ENCODE measurements at regions not wholly inside any gene's neighbourhood (a gene's known extent, or its start where the extent isn't known, plus 50 kb on each side); places are given as distances from the start of the nearest gene placed in this dataset.

GRCh38 chr17:13879961-13880466 lies 189.3 kb upstream of the COX10 start:
- intact Hi-C loops (cut with DNase I): no loop called here
- H3K36me3 ChIP-seq (ENCODE audit: control insufficient read depth in 2 of 3, insufficient read depth in 3 of 3, low read length in 3 of 3): no peaks in the 10 kb centered on the region
- no peak overlapping the region for H3K9ac ChIP-seq (ENCODE audit: low read length in 3 of 3)
- no peak for TF ChIP-seq CTCF (IDR thresholded peaks at IDR 0.05; ENCODE audit: borderline replicate concordance, extremely low read depth, insufficient read depth)
- no peak overlapping the region for H3K4me3 ChIP-seq (ENCODE audit: low read length in 3 of 3)
- H3K27me3 ChIP-seq (ENCODE audit: control insufficient read depth, insufficient read depth, low read length): no peaks in the 10 kb centered on the region
- no peaks in the 10 kb centered on the region for H3K4me1 ChIP-seq (ENCODE audit: control insufficient read depth in 2 of 3, insufficient read depth in 2 of 3, low read depth in 1 of 3, low read length in 3 of 3)
- DNase-seq (no peak), FAIRE-seq (no peak)
- no peak overlapping the region for H3K27ac ChIP-seq (ENCODE audit: low read depth in 2 of 2, low read length in 2 of 2)
- no peaks in the 10 kb centered on the region for H3K9me3 ChIP-seq (ENCODE audit: control insufficient read depth in 2 of 3, insufficient read depth in 1 of 3, low read length in 3 of 3)

GRCh38 chr17:13883659-13884058 lies 185.6 kb upstream of the COX10 start:
- no peaks in the 10 kb centered on the region for H3K27me3 ChIP-seq (ENCODE audit: control insufficient read depth, insufficient read depth, low read length)

GRCh38 chr17:13884347-13884746 lies 185.0 kb upstream of the COX10 start:
- no peak for TF ChIP-seq CTCF (IDR thresholded peaks at IDR 0.05; ENCODE audit: borderline replicate concordance, extremely low read depth, insufficient read depth)
- Histone ChIP-seq H3K4me1 (ENCODE audit: control insufficient read depth in 2 of 3, insufficient read depth in 2 of 3, low read depth in 1 of 3, low read length in 3 of 3) (no peaks in the 10 kb centered on the region), H3K36me3 (ENCODE audit: control insufficient read depth in 2 of 3, insufficient read depth in 3 of 3, low read length in 3 of 3) (no peaks in the 10 kb centered on the region), H3K4me3 (ENCODE audit: low read length in 3 of 3) (no peak overlapping the region), H3K27ac (ENCODE audit: low read depth in 2 of 2, low read length in 2 of 2) (no peak overlapping the region), H3K9me3 (ENCODE audit: control insufficient read depth in 2 of 3, insufficient read depth in 1 of 3, low read length in 3 of 3) (no peaks in the 10 kb centered on the region), H3K27me3 (ENCODE audit: control insufficient read depth, insufficient read depth, low read length) (no peaks in the 10 kb centered on the region), H3K9ac (ENCODE audit: low read length in 3 of 3) (no peak overlapping the region)
- intact Hi-C loops (cut with DNase I): no loop called here
- no peak for DNase-seq
- no peak for FAIRE-seq

More at GRCh38 chr17:13883659-13884058, 185.6 kb upstream of the COX10 start:
- DNase-seq (no peak), FAIRE-seq (no peak)
- no peak overlapping the region for H3K9ac ChIP-seq (ENCODE audit: low read length in 3 of 3)
- no peak for TF ChIP-seq CTCF (IDR thresholded peaks at IDR 0.05; ENCODE audit: borderline replicate concordance, extremely low read depth, insufficient read depth)
- H3K27ac ChIP-seq (ENCODE audit: low read depth in 2 of 2, low read length in 2 of 2): no peak overlapping the region
- H3K36me3 ChIP-seq (ENCODE audit: control insufficient read depth in 2 of 3, insufficient read depth in 3 of 3, low read length in 3 of 3): no peaks in the 10 kb centered on the region
- no peak overlapping the region for H3K4me3 ChIP-seq (ENCODE audit: low read length in 3 of 3)
- H3K9me3 ChIP-seq (ENCODE audit: control insufficient read depth in 2 of 3, insufficient read depth in 1 of 3, low read length in 3 of 3): no peaks in the 10 kb centered on the region
- no peaks in the 10 kb centered on the region for H3K4me1 ChIP-seq (ENCODE audit: control insufficient read depth in 2 of 3, insufficient read depth in 2 of 3, low read depth in 1 of 3, low read length in 3 of 3)
- intact Hi-C loops (cut with DNase I): no loop called here

GRCh38 chr17:13885550-13885949 lies 183.8 kb upstream of the COX10 start:
- H3K4me1 ChIP-seq (ENCODE audit: control insufficient read depth in 2 of 3, insufficient read depth in 2 of 3, low read depth in 1 of 3, low read length in 3 of 3): no peaks in the 10 kb centered on the region
- H3K27ac ChIP-seq (ENCODE audit: low read depth in 2 of 2, low read length in 2 of 2): no peak overlapping the region
- intact Hi-C loops (cut with DNase I): no loop called here
- no peak for TF ChIP-seq CTCF (IDR thresholded peaks at IDR 0.05; ENCODE audit: borderline replicate concordance, extremely low read depth, insufficient read depth)
- H3K4me3 ChIP-seq (ENCODE audit: low read length in 3 of 3): no peak overlapping the region
- no peak for FAIRE-seq
- H3K36me3 ChIP-seq (ENCODE audit: control insufficient read depth in 2 of 3, insufficient read depth in 3 of 3, low read length in 3 of 3): no peaks in the 10 kb centered on the region
- no peak for DNase-seq
- H3K9ac ChIP-seq (ENCODE audit: low read length in 3 of 3): no peak overlapping the region
- no peaks in the 10 kb centered on the region for H3K9me3 ChIP-seq (ENCODE audit: control insufficient read depth in 2 of 3, insufficient read depth in 1 of 3, low read length in 3 of 3)
- H3K27me3 ChIP-seq (ENCODE audit: control insufficient read depth, insufficient read depth, low read length): no peaks in the 10 kb centered on the region

Data from kidney (tissue), 13 donors.